HUDEP-2 (cell line): ENCODE measurements at regions not wholly inside any gene's neighbourhood (a gene's known extent, or its start where the extent isn't known, plus 50 kb on each side); places are given as distances from the start of the nearest gene placed in this dataset.

Source experiments
- DNase-seq, 76 experiments: peaks; one replicate each; lab custom pipeline; 2025; ENCODE audit not compliant: unreplicated experiment in 76 of 76; lab: John Stamatoyannopoulos, UW

- DNase-seq: no peak
Observed at GRCh38 chr3:78134496-78134895, 1094.6 kb downstream of the ROBO2 start.

GRCh38 chr3:78139166-78139565, 1099.3 kb downstream of the ROBO2 start:
- no peak for DNase-seq

GRCh38 chr3:78140274-78140673, 1100.4 kb downstream of the ROBO2 start:
- no peak for DNase-seq

- no peak for DNase-seq
Observed at GRCh38 chr3:78140866-78141265, 1101.0 kb downstream of the ROBO2 start.

- no peak for DNase-seq
Observed at GRCh38 chr3:78141269-78141668, 1101.4 kb downstream of the ROBO2 start.

- DNase-seq: no peak
Observed at GRCh38 chr3:78143000-78143399, 1103.1 kb downstream of the ROBO2 start.

GRCh38 chr3:78148986-78149717, 1109.3 kb downstream of the ROBO2 start:
- no peak for DNase-seq

GRCh38 chr3:78153973-78154372, 1114.1 kb downstream of the ROBO2 start:
- no peak for DNase-seq

GRCh38 chr3:78154521-78155186, 1114.8 kb downstream of the ROBO2 start:
- no peak for DNase-seq

GRCh38 chr3:78161736-78162135, 1121.8 kb downstream of the ROBO2 start:
- DNase-seq: no peak

GRCh38 chr3:78163379-78163778, 1123.5 kb downstream of the ROBO2 start:
- DNase-seq: no peak

- no peak for DNase-seq
Observed at GRCh38 chr3:78165876-78166275, 1126.0 kb downstream of the ROBO2 start.

GRCh38 chr3:78174821-78175220, 1134.9 kb downstream of the ROBO2 start:
- no peak for DNase-seq

- no peak for DNase-seq
Observed at GRCh38 chr3:78176869-78177268, 1137.0 kb downstream of the ROBO2 start.

GRCh38 chr3:78177780-78178179, 1137.9 kb downstream of the ROBO2 start:
- no peak for DNase-seq

GRCh38 chr3:78178209-78178608, 1138.3 kb downstream of the ROBO2 start:
- no peak for DNase-seq

GRCh38 chr3:78178740-78179363, 1139.0 kb downstream of the ROBO2 start:
- DNase-seq: no peak

- DNase-seq: no peak
Observed at GRCh38 chr3:78183906-78184599, 1144.2 kb downstream of the ROBO2 start.

GRCh38 chr3:78186404-78186803, 1146.5 kb downstream of the ROBO2 start:
- no peak for DNase-seq

GRCh38 chr3:78201091-78201490, 1161.2 kb downstream of the ROBO2 start:
- DNase-seq: no peak

- no peak for DNase-seq
Observed at GRCh38 chr3:78204977-78205376, 1165.1 kb downstream of the ROBO2 start.
